ENCODE measurements at regions not wholly inside any gene's neighbourhood (a gene's known extent, or its start where the extent isn't known, plus 50 kb on each side); places are given as distances from the start of the nearest gene placed in this dataset.

DNA sequence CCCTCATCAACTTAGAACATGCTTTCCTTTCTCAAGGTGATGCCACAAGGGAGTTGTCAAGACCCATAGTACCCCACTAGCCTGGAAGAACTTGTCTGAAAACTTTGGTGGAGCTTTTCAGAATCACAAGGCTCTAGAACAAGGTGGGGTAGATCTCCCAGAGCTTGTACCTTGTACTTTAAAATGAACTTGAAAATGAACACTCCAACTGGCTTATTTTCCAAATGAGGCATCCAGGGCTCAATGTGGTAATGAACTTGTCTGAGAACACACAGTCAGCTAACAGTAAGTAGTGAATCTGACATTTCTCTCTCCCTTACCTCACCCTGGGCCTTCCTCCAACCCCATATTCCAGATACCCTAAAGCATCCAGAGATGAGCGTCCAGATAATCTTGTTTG, 81.8 kb upstream of the THBS1 start:
- Histone ChIP-seq H3K4me3 (ENCODE audit: low read depth in 2 of 2, low read length in 2 of 2) (no peak overlapping the region), H3K27me3 (ENCODE audit: control insufficient read depth, insufficient read depth, low read length) (no peaks in the 10 kb centered on the region), H3K4me1 (ENCODE audit: control insufficient read depth, insufficient read depth, low read length) (no peaks in the 10 kb centered on the region), H3K9me3 (ENCODE audit: control insufficient read depth, insufficient read depth, low read depth, low read length) (no peaks in the 10 kb centered on the region), H3K36me3 (ENCODE audit: control insufficient read depth, insufficient read depth, low read length) (no peaks in the 10 kb centered on the region), H3K27ac (ENCODE audit: low read length) (no peak overlapping the region)
- intact Hi-C loops (cut with micrococcal nuclease; ENCODE audit: unreplicated experiment) (no loop called here), in situ Hi-C loops (cut with HindIII; ENCODE audit: low pct_unique_long_range_greater_than_20kb, low sequenced_read_pairs) (no loop called here)
- no peak for TF ChIP-seq POLR2AphosphoS5 (IDR thresholded peaks at IDR 0.05; ENCODE audit: low read depth, low read length)
- TF ChIP-seq REST (IDR thresholded peaks at IDR 0.05; ENCODE audit: insufficient read depth in 1 of 2, low read depth in 2 of 2, low read length in 1 of 2), result no peak
- TF ChIP-seq SIN3A (IDR thresholded peaks at IDR 0.05; ENCODE audit: borderline replicate concordance, insufficient read depth, low read depth, low read length), result no peak
- TF ChIP-seq, protein P1, sequence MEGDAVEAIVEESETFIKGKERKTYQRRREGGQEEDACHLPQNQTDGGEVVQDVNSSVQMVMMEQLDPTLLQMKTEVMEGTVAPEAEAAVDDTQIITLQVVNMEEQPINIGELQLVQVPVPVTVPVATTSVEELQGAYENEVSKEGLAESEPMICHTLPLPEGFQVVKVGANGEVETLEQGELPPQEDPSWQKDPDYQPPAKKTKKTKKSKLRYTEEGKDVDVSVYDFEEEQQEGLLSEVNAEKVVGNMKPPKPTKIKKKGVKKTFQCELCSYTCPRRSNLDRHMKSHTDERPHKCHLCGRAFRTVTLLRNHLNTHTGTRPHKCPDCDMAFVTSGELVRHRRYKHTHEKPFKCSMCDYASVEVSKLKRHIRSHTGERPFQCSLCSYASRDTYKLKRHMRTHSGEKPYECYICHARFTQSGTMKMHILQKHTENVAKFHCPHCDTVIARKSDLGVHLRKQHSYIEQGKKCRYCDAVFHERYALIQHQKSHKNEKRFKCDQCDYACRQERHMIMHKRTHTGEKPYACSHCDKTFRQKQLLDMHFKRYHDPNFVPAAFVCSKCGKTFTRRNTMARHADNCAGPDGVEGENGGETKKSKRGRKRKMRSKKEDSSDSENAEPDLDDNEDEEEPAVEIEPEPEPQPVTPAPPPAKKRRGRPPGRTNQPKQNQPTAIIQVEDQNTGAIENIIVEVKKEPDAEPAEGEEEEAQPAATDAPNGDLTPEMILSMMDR (IDR thresholded peaks at IDR 0.05), result no peak
- ChIA-PET POLR2A (no interaction called here), CTCF (no interaction called here)
- DNase-seq (ENCODE audit: low read depth, low spot score) (no peak), ATAC-seq (no peak)
- BruUV-seq (replicated peaks), result no TSS peak

DNA sequence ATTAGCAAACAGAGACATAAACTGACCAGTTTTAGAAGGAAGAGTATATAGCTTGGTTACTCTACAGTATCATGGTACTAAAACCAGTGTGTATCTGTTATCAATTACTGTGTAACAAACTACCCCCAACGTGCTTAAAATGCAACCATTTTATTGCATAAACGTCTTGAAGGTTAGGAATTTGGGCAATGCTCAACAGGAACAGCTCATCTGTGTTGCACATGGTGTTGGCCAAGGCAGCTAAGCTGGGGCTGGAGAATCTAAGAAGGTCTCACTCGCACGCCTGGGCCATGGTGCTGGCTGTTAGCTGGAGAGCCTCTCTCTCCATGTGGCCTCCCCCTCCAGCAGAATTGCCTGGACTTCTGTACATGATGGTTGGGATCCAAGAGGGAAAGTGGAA, 81.2 kb upstream of the THBS1 start:
- H3K36me3 ChIP-seq (ENCODE audit: control insufficient read depth, insufficient read depth, low read length), result no peaks in the 10 kb centered on the region
- in situ Hi-C loops (cut with HindIII; ENCODE audit: low pct_unique_long_range_greater_than_20kb, low sequenced_read_pairs), result no loop called here
- TF ChIP-seq, protein P1 (IDR thresholded peaks at IDR 0.05), result no peak
- no peak for TF ChIP-seq POLR2AphosphoS5 (IDR thresholded peaks at IDR 0.05; ENCODE audit: low read depth, low read length)
- H3K27me3 ChIP-seq (ENCODE audit: control insufficient read depth, insufficient read depth, low read length), result no peaks in the 10 kb centered on the region
- H3K9me3 ChIP-seq (ENCODE audit: control insufficient read depth, insufficient read depth, low read depth, low read length), result no peaks in the 10 kb centered on the region
- BruUV-seq (replicated peaks), result no TSS peak
- POLR2A ChIA-PET, result no interaction called here
- intact Hi-C loops (cut with micrococcal nuclease; ENCODE audit: unreplicated experiment), result no loop called here
- CTCF ChIA-PET, result no interaction called here
- H3K27ac ChIP-seq (ENCODE audit: low read length), result no peak overlapping the region
- ATAC-seq (no peak), DNase-seq (ENCODE audit: low read depth, low spot score) (no peak)
- H3K4me3 ChIP-seq (ENCODE audit: low read depth in 2 of 2, low read length in 2 of 2), result no peak overlapping the region
- H3K4me1 ChIP-seq (ENCODE audit: control insufficient read depth, insufficient read depth, low read length), result no peaks in the 10 kb centered on the region

All from Panc1 (cell line).